ENCODE measurements at regions not wholly inside any gene's neighbourhood (a gene's known extent, or its start where the extent isn't known, plus 50 kb on each side); places are given as distances from the start of the nearest gene placed in this dataset.
"Not testable (repeated sequence)": the region's sequence is repeated elsewhere in the genome, so short reads cannot be mapped to it uniquely, and the experiment has no call there.

GRCh38 chr4:126526335-126526734, 1106.4 kb upstream of the INTU start:
- no peak for DNase-seq (ENCODE audit: low spot score)

- no peak for DNase-seq (ENCODE audit: low spot score)
Measured at GRCh38 chr4:126529997-126530396, 1102.8 kb upstream of the INTU start.

- no peak for DNase-seq (ENCODE audit: low spot score)
Measured at GRCh38 chr4:126530996-126531585, 1101.7 kb upstream of the INTU start.

GRCh38 chr4:126532527-126532926, 1100.2 kb upstream of the INTU start:
- no peak for DNase-seq (ENCODE audit: low spot score)

GRCh38 chr4:126533146-126533805, 1099.5 kb upstream of the INTU start:
- DNase-seq (ENCODE audit: low spot score), result no peak

- no peak for DNase-seq (ENCODE audit: low spot score)
Measured at GRCh38 chr4:126539771-126540170, 1093.0 kb upstream of the INTU start.

GRCh38 chr4:126541820-126542219, 1090.9 kb upstream of the INTU start:
- no peak for DNase-seq (ENCODE audit: low spot score)

GRCh38 chr4:126544276-126544675, 1088.5 kb upstream of the INTU start:
- DNase-seq (ENCODE audit: low spot score), result no peak

GRCh38 chr4:126546197-126546596, 1086.6 kb upstream of the INTU start:
- not testable (repeated sequence) for DNase-seq (ENCODE audit: low spot score)

- no peak for DNase-seq (ENCODE audit: low spot score)
Measured at GRCh38 chr4:126547352-126547751, 1085.4 kb upstream of the INTU start.

GRCh38 chr4:126548890-126549289, 1083.9 kb upstream of the INTU start:
- no peak for DNase-seq (ENCODE audit: low spot score)

GRCh38 chr4:126552321-126552720, 1080.4 kb upstream of the INTU start:
- no peak for DNase-seq (ENCODE audit: low spot score)

GRCh38 chr4:126553248-126553647, 1079.5 kb upstream of the INTU start:
- no peak for DNase-seq (ENCODE audit: low spot score)

- no peak for DNase-seq (ENCODE audit: low spot score)
Measured at GRCh38 chr4:126558596-126558995, 1074.2 kb upstream of the INTU start.

- no peak for DNase-seq (ENCODE audit: low spot score)
Measured at GRCh38 chr4:126559961-126560360, 1072.8 kb upstream of the INTU start.

- DNase-seq (ENCODE audit: low spot score), result no peak
Measured at GRCh38 chr4:126560794-126561193, 1072.0 kb upstream of the INTU start.

GRCh38 chr4:126563389-126563788, 1069.4 kb upstream of the INTU start:
- no peak for DNase-seq (ENCODE audit: low spot score)

- DNase-seq (ENCODE audit: low spot score), result no peak
Measured at GRCh38 chr4:126564283-126564854, 1068.4 kb upstream of the INTU start.

GRCh38 chr4:126568652-126569570, 1063.8 kb upstream of the INTU start:
- no peak for DNase-seq (ENCODE audit: low spot score)

- no peak for DNase-seq (ENCODE audit: low spot score)
Measured at GRCh38 chr4:126572264-126572663, 1060.5 kb upstream of the INTU start.

- DNase-seq (ENCODE audit: low spot score), result no peak
Measured at GRCh38 chr4:126582737-126583136, 1050.0 kb upstream of the INTU start.

- no peak for DNase-seq (ENCODE audit: low spot score)
Measured at GRCh38 chr4:126583509-126583908, 1049.2 kb upstream of the INTU start.

GRCh38 chr4:126591583-126591982, 1041.2 kb upstream of the INTU start:
- DNase-seq (ENCODE audit: low spot score), result no peak

Measured in cerebellar cortex (tissue), 1 donor.